Endothelial cell of umbilical vein (primary cell): ENCODE measurements at regions not wholly inside any gene's neighbourhood (a gene's known extent, or its start where the extent isn't known, plus 50 kb on each side); places are given as distances from the start of the nearest gene placed in this dataset.

ENCODE experiments used
- BruUV-seq: library from RNA; stranded (reverse); fragments of 400-500 nt; replicated peaks from 2 replicates; lab custom pipeline; 2021; lab: Mats Ljungman, UMichigan
- CTCF ChIA-PET: fragments of 300-600, 350-600 bp; sonication (Branson Sonifier 250); formaldehyde crosslinking; loops from one replicate; lab custom pipeline; 2021; ENCODE audit warnings: antibody characterized with exemption, inconsistent platforms; lab: Charles Lee
- POLR2A ChIA-PET: fragments of 300-600, 350-600 bp; sonication (Branson Sonifier 250); formaldehyde crosslinking; loops from one replicate; lab custom pipeline; 2021; ENCODE audit warnings: antibody characterized with exemption, inconsistent platforms; lab: Charles Lee
- DNase-seq: peaks from one replicate; pipeline ENCODE4 v3.0.0-alpha.2; 2011; ENCODE audit warnings: low read depth, low spot score
- FAIRE-seq: peaks from 2 replicates; lab custom pipeline; 2011; peaks lifted over from hg19 to GRCh38; lab: Jason Lieb, UNC
- H2AFZ ChIP-seq: 2 replicates; pipeline ENCODE4 v1.6.0; 2012; ENCODE audit warnings: low read depth, low read length, control low read depth, inconsistent platforms
- H3K27ac ChIP-seq: 2 replicates; pipeline ENCODE4 v1.5.1; 2011; ENCODE audit warnings: low read depth, mild to moderate bottlenecking, control low read depth, low read length, moderate library complexity; ENCODE audit not compliant: insufficient read depth
- H3K27me3 ChIP-seq, 2 experiments: 2 replicates each; pipeline versions ENCODE4 v1.6.0 to v1.6.1; 2011; ENCODE audit warnings: low read length in 2 of 2, mixed read lengths in 1 of 2; ENCODE audit not compliant: control insufficient read depth in 2 of 2, insufficient read depth in 2 of 2
- H3K36me3 ChIP-seq, 2 experiments: 2 replicates in 1 of 2; 3 replicates in 1 of 2; pipeline ENCODE4 v1.5.1; 2011; ENCODE audit warnings: low read length in 2 of 2, mild to moderate bottlenecking in 1 of 2, moderate library complexity in 1 of 2; ENCODE audit not compliant: control insufficient read depth in 2 of 2, insufficient read depth in 2 of 2; ENCODE audit errors: extremely low read depth in 1 of 2
- H3K4me1 ChIP-seq: 3 replicates; pipeline ENCODE4 v1.5.1; 2011; ENCODE audit warnings: mild to moderate bottlenecking, low read length; ENCODE audit not compliant: control insufficient read depth, insufficient read depth; ENCODE audit errors: extremely low read depth
- H3K4me2 ChIP-seq: 2 replicates; pipeline ENCODE4 v1.6.1; 2011; ENCODE audit warnings: low read length, control low read depth, mixed read lengths; ENCODE audit not compliant: insufficient read depth
- H3K4me3 ChIP-seq, 3 experiments: fragments of 200-600 bp in 1 of 3; sonication (generic), shearing (Covaris generic) in 1 of 3; replicated peaks in 1 of 3; 2 replicates each; pipeline ENCODE4 v1.5.1; 2011 to 2016; ENCODE audit warnings: control low read depth in 3 of 3, low read length in 3 of 3, mild to moderate bottlenecking in 2 of 3, inconsistent platforms in 1 of 3, low read depth in 1 of 3, moderate library complexity in 1 of 3; ENCODE audit not compliant: insufficient read depth in 1 of 3
- H3K79me2 ChIP-seq: 2 replicates; pipeline ENCODE4 v1.6.0; 2012; ENCODE audit warnings: low read length, inconsistent platforms; ENCODE audit not compliant: control insufficient read depth, insufficient read depth
- H3K9ac ChIP-seq: replicated peaks from 2 replicates; pipeline ENCODE3; 2011; ENCODE audit warnings: low read length, control low read depth; ENCODE audit not compliant: insufficient read depth; ENCODE audit errors: extremely low read depth
- H3K9me1 ChIP-seq: replicated peaks from 3 replicates; pipeline ENCODE4 v1.6.0; 2011; ENCODE audit warnings: mild to moderate bottlenecking, low read length; ENCODE audit not compliant: control insufficient read depth, insufficient read depth; ENCODE audit errors: extremely low read depth
- H3K9me3 ChIP-seq: replicated peaks from 2 replicates; pipeline ENCODE4 v1.5.1; 2012; ENCODE audit warnings: low read length, inconsistent platforms; ENCODE audit not compliant: control insufficient read depth, insufficient read depth
- H4K20me1 ChIP-seq: replicated peaks from 2 replicates; pipeline ENCODE3; 2011; ENCODE audit warnings: mild to moderate bottlenecking, low read length; ENCODE audit not compliant: control insufficient read depth, insufficient read depth; ENCODE audit errors: extremely low read depth
- CTCF ChIP-seq, 2 donors: IDR thresholded peaks; 1 replicate in 1 of 2; 2 replicates in 1 of 2; pipeline ENCODE4 v1.5.1; 2011; ENCODE audit warnings: low read length in 2 of 2, mild to moderate bottlenecking in 2 of 2, moderate library complexity in 2 of 2, control low read depth in 1 of 2, inconsistent platforms in 1 of 2, low read depth in 1 of 2; ENCODE audit not compliant: insufficient read depth in 1 of 2; ENCODE audit errors: extremely low read depth in 1 of 2
- EZH2 ChIP-seq: IDR thresholded peaks from 2 replicates; pipeline ENCODE4 v1.6.1; 2012; ENCODE audit warnings: borderline replicate concordance, low read depth, mild to moderate bottlenecking, moderate library complexity, low read length, inconsistent platforms; ENCODE audit not compliant: severe bottlenecking
- FOS ChIP-seq: IDR thresholded peaks from 2 replicates; pipeline ENCODE4 v1.6.1; 2011; ENCODE audit warnings: mild to moderate bottlenecking, low read length, moderate library complexity, borderline replicate concordance; ENCODE audit not compliant: insufficient read depth
- GATA2 ChIP-seq: IDR thresholded peaks from 2 replicates; pipeline ENCODE4 v1.7.0; 2011; ENCODE audit warnings: low read depth, mild to moderate bottlenecking, moderate library complexity, mixed read lengths, low read length; ENCODE audit not compliant: insufficient read length, insufficient read depth
- JUN ChIP-seq: IDR thresholded peaks from 2 replicates; pipeline ENCODE4 v1.6.1; 2011; ENCODE audit warnings: borderline replicate concordance, low read depth; ENCODE audit not compliant: insufficient read length, insufficient read depth
- MAX ChIP-seq: IDR thresholded peaks from 2 replicates; pipeline ENCODE4 v1.6.1; 2011; ENCODE audit not compliant: insufficient read depth, insufficient read length
- MYC ChIP-seq: IDR thresholded peaks from one replicate; pipeline ENCODE4 v1.6.1; 2011; ENCODE audit warnings: mild to moderate bottlenecking, low read depth, low read length
- POLR2A ChIP-seq: IDR thresholded peaks from 2 replicates; pipeline ENCODE4 v1.6.1; 2012; ENCODE audit warnings: low read depth, mild to moderate bottlenecking, control low read depth, low read length
- POLR2AphosphoS5 ChIP-seq: IDR thresholded peaks from 2 replicates; pipeline ENCODE4 v1.6.1; 2012; ENCODE audit warnings: low read depth, mild to moderate bottlenecking, control low read depth, low read length, moderate library complexity; ENCODE audit not compliant: insufficient read depth
- dilution Hi-C: fragments of 300-500 bp; cut with MboI; formaldehyde crosslinking; loops from one replicate; pipeline ENCODE4 v1.15.0; 2019; ENCODE audit warnings: low sequenced_read_pairs; ENCODE audit not compliant: extremely low pct_ligation_motif_present
- intact Hi-C: fragments of 100-400 bp; cut with micrococcal nuclease; formaldehyde crosslinking; loops from one replicate; pipeline ENCODE4 v1.10.0; 2022

- no peak for DNase-seq
These were observed 80.1 kb upstream of the TTC34 start for GRCh38 chr1:2881556-2881955.

More at GRCh38 chr1:2881556-2881955, 80.1 kb upstream of the TTC34 start:
- intact Hi-C loops, result no loop called here
- Histone ChIP-seq H4K20me1 (no peaks in the 10 kb centered on the region), H3K9ac (no peak overlapping the region), H3K27me3 (no peaks in the 10 kb centered on the region), H3K4me2 (no peak overlapping the region), H3K79me2 (no peaks in the 10 kb centered on the region), H3K36me3 (no peaks in the 10 kb centered on the region), H3K27ac (no peak overlapping the region), H3K4me1 (no peaks in the 10 kb centered on the region), H3K9me1 (no peaks in the 10 kb centered on the region), H2AFZ (no peak overlapping the region), H3K4me3 (no peak overlapping the region), H3K9me3 (peaks cover 3% of the 10 kb centered on the region)
- FAIRE-seq, result no peak
- ChIA-PET POLR2A (no interaction called here), CTCF (no interaction called here)
- no TSS peak for BruUV-seq
- TF ChIP-seq EZH2 (no peak), CTCF (IDR thresholded peaks at IDR 0.05; ENCODE audit: extremely low read depth in 1 of 2, insufficient read depth in 1 of 2, low read depth in 1 of 2, low read length in 2 of 2) (no peak), POLR2AphosphoS5 (no peak), MAX (no peak), MYC (no peak), JUN (no peak), FOS (no peak), POLR2A (no peak), GATA2 (no peak)
- dilution Hi-C loops, result no loop called here
